ENCODE measurements at regions not wholly inside any gene's neighbourhood (a gene's known extent, or its start where the extent isn't known, plus 50 kb on each side); places are given as distances from the start of the nearest gene placed in this dataset.

DNA sequence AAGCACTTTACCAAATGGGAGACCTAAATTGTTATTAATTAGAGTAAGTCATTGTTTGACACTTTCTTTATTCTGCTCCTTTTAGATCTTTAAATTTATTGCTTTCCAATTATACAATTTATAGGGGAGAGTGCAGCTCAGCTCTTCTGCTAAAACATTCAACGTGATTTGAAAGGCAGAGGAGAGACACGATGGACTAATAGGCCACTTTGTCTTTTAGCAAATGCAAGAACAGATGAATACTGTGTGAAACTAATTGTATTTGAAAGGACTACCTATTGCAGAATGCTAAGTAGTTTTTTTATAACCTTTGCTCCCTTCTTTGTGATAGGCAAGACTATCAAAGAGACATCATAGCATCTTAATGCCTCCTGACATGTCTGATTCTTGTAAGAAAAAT lies 320.4 kb upstream of the KLF3 start:
- no peak overlapping the region for H3K4me3 ChIP-seq (ENCODE audit: low read depth, low read length)

GRCh38 chr4:38344929-38345328 lies 319.1 kb upstream of the KLF3 start:
- no peak for DNase-seq (ENCODE audit: low read depth)
- no peak for TF ChIP-seq CTCF (conservative IDR thresholded peaks at IDR 0.05; ENCODE audit: low read depth, low read length)
- H3K4me3 ChIP-seq (ENCODE audit: low read depth, low read length): no peak overlapping the region

More for the DNA sequence above, 320.4 kb upstream of the KLF3 start:
- no peak for DNase-seq (ENCODE audit: low read depth)
- TF ChIP-seq CTCF (conservative IDR thresholded peaks at IDR 0.05; ENCODE audit: low read depth, low read length): no peak

DNA sequence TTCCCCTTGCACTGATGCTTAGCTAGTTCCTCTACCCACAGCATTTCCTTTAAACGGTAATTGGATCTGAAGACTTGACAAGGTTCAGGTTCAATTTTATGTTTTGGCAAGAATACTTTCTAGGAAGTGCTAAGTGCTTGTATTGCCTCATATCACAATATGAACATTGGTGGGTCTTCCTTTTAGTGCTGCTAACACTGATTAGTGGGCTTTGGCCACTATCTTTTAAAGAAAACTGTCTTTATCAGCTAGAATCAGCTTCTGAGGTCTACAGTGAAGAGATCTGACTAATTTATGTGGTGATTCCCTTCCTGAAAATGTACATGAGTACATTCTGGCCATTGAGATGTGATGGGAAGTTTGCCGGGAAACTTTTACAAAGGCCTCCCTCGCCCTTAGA lies 316.7 kb upstream of the KLF3 start:
- no peak for DNase-seq (ENCODE audit: low read depth)
- no peak for TF ChIP-seq CTCF (conservative IDR thresholded peaks at IDR 0.05; ENCODE audit: low read depth, low read length)
- H3K4me3 ChIP-seq (ENCODE audit: low read depth, low read length): no peak overlapping the region

DNA sequence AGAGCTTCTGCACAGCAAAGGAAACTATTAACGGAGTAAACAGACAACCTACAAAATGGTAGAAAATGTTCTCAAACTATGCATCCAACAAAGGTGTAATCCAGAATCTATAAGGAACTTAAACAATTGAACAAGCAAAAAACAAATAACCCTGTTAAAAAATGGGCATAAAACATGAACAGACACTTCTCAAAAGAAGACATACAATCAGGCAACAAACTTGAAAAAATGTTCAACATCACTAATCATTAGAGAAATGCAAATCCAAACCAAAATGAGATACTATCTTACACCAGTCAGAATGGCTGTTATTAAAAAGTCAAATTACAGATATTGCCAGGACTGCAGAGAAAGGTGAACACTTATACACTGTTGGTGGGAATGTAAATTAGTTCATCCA lies 309.6 kb upstream of the KLF3 start:
- DNase-seq (ENCODE audit: low read depth): no peak

DNA sequence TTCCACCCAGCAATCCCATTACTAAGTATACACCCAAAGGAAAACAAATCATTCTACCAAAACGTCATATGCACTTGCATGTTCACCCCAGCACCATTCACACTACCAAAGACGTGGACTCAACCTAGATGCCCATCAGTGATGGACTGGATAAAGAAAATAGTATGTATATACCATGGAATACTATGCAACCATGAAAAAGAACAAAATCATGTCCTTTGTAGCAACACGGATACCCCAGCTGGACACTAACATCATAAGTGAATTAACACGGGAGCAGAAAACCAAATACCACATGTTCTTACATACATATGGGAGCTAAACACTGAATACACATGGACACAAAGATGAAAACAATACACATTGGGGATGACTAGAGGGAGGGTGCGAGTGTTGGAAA lies 309.1 kb upstream of the KLF3 start:
- DNase-seq (ENCODE audit: low read depth): no peak
- no peak overlapping the region for H3K4me3 ChIP-seq (ENCODE audit: low read depth, low read length)
- TF ChIP-seq CTCF (conservative IDR thresholded peaks at IDR 0.05; ENCODE audit: low read depth, low read length): no peak

More for the DNA sequence above, 309.6 kb upstream of the KLF3 start:
- no peak overlapping the region for H3K4me3 ChIP-seq (ENCODE audit: low read depth, low read length)
- TF ChIP-seq CTCF (conservative IDR thresholded peaks at IDR 0.05; ENCODE audit: low read depth, low read length): no peak

GRCh38 chr4:38356686-38357085 lies 307.3 kb upstream of the KLF3 start:
- DNase-seq (ENCODE audit: low read depth): no peak

More at GRCh38 chr4:38356686-38357085, 307.3 kb upstream of the KLF3 start:
- no peak for TF ChIP-seq CTCF (conservative IDR thresholded peaks at IDR 0.05; ENCODE audit: low read depth, low read length)
- H3K4me3 ChIP-seq (ENCODE audit: low read depth, low read length): no peak overlapping the region
